ENCODE measurements at regions not wholly inside any gene's neighbourhood (a gene's known extent, or its start where the extent isn't known, plus 50 kb on each side); places are given as distances from the start of the nearest gene placed in this dataset.

GRCh38 chr1:189657715-189658114, 819.9 kb downstream of the BRINP3 start:
- TF ChIP-seq EZH2 (IDR thresholded peaks at IDR 0.05; ENCODE audit: low read depth) (no peak), CTCF (conservative IDR thresholded peaks at IDR 0.05) (no peak)

All from PC-9 (cell line).